ENCODE measurements at regions not wholly inside any gene's neighbourhood (a gene's known extent, or its start where the extent isn't known, plus 50 kb on each side); places are given as distances from the start of the nearest gene placed in this dataset.

DNA sequence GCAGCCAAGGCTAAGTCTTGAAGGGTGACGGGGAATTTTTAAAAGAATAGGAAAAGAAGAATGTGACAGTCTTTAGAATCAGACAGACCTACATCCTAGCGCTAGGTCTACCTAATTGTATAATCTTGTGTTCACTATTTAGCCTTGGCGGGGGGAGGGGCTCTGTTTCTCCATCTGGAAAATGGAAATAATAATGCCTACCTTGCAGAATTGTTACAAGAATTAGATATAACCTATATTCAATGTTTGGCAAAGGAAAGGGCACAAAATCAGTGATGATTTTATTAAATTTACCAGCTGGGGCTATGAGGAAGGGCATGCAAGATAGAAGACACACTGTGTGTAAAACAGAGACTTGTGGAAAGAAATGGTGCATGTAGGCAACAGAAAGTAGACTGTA lies 154.8 kb downstream of the ZBTB18 start:
- Histone ChIP-seq H3K27ac (ENCODE audit: insufficient read depth, low read depth, low read length, poor library complexity, severe bottlenecking) (no peak overlapping the region), H3K9me3 (ENCODE audit: control insufficient read depth, low read length) (no peaks in the 10 kb centered on the region), H3K4me1 (ENCODE audit: control insufficient read depth, insufficient read depth, low read length) (no peaks in the 10 kb centered on the region), H3K27me3 (ENCODE audit: control insufficient read depth, insufficient read depth, low read length, poor library complexity, severe bottlenecking) (no peaks in the 10 kb centered on the region), H3K36me3 (ENCODE audit: control insufficient read depth, insufficient read depth, low read length) (no peaks in the 10 kb centered on the region), H3K4me3 (ENCODE audit: insufficient read depth, low read depth, low read length) (no peak overlapping the region)
- WGBS, 2 experiments, result 93 to 100% methylated on average over 1 to 3 of the region's 3 CpGs

DNA sequence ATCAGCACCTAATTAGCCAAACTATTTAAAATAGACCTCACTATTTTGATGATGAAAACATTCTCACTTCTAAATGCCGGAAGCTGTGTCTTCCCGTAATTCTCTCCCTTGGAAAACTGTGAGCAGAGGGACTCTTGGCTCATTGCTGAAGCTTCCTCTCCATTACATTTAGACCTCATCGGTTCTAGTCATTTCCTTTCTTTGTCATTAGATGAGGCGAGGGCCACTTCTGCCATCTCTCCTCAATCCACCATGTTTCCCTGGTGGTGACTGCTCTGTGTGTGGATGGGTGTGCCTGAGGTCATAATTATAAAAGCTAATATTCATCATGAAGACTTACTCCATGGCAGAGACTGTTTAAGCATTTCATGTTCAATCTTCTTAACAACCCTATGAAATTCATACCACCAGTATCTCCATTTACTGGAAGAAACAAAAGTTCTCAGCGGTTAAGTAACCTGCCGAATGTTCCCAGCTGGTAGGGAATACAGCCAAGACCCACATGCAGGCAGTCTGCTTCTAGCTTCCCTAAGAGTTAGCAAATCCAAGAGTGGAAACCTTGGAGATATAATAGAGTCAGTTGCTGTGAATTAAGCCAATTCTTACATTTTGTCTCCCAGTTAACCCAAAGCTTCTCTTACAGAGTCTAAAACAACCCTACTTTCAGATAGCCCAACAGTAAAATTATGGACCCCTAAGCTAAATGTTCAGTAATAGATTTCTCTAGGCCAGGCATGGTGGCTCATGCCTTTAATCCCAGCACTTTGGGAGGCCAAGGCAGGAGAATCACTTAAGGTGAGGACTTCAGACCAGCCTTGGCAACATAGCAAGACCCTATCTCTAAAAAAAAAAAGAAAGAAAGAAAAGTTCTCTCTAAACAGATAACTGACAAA lies 156.2 kb downstream of the ZBTB18 start:
- Histone ChIP-seq H3K4me3 (ENCODE audit: insufficient read depth, low read depth, low read length) (no peak overlapping the region), H3K36me3 (ENCODE audit: control insufficient read depth, insufficient read depth, low read length) (no peaks in the 10 kb centered on the region), H3K27me3 (ENCODE audit: control insufficient read depth, insufficient read depth, low read length, poor library complexity, severe bottlenecking) (no peaks in the 10 kb centered on the region), H3K27ac (ENCODE audit: insufficient read depth, low read depth, low read length, poor library complexity, severe bottlenecking) (no peak overlapping the region), H3K9me3 (ENCODE audit: control insufficient read depth, low read length) (no peaks in the 10 kb centered on the region), H3K4me1 (ENCODE audit: control insufficient read depth, insufficient read depth, low read length) (no peaks in the 10 kb centered on the region)
- WGBS, 2 experiments, result 93 to 96% methylated on average over 5 to 6 of the region's 6 CpGs

DNA sequence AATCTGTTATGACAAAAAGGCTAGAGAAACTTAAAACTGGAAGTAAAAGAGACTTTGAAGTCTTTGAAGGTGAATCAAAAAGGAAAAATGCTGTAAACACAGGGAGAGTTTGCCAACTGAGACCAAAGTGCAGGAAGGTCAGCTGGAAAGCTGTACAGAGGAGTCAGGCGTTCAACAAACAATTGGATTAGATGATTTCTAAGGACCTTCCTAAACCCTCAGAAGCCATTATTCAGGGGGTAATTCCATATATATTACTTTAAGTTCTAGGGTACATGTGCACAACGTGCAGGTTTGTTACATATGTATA lies 156.8 kb downstream of the ZBTB18 start:
- 92 to 93% methylated on average over 2 of the region's 2 CpGs for WGBS, 2 experiments

DNA sequence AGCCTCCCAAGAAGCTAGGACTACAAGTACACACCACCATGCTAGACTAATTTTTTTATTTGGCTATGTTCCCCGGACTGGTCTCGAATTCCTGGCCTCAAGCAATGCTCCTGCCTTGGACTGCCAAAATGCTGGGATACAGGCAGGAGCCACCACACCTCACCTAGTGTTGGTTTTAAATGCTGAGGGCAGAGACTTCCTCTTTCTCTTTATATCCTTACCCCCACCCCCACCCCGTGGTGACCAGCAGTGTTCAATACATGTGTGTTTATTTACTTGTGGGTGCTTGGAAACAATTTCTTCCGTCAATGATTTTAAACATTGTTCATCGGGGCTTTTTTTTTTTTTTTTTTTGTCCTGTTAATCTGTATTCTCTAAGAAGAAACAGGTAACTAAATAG lies 158.9 kb downstream of the ZBTB18 start:
- H3K4me1 ChIP-seq (ENCODE audit: control insufficient read depth, insufficient read depth, low read length), result no peaks in the 10 kb centered on the region
- no peak overlapping the region for H3K4me3 ChIP-seq (ENCODE audit: insufficient read depth, low read depth, low read length)
- H3K36me3 ChIP-seq (ENCODE audit: control insufficient read depth, insufficient read depth, low read length), result no peaks in the 10 kb centered on the region
- H3K27me3 ChIP-seq (ENCODE audit: control insufficient read depth, insufficient read depth, low read length, poor library complexity, severe bottlenecking), result no peaks in the 10 kb centered on the region
- no peaks in the 10 kb centered on the region for H3K9me3 ChIP-seq (ENCODE audit: control insufficient read depth, low read length)
- no peak overlapping the region for H3K27ac ChIP-seq (ENCODE audit: insufficient read depth, low read depth, low read length, poor library complexity, severe bottlenecking)
- WGBS, 2 experiments, result 90 to 98% methylated on average over 3 to 4 of the region's 5 CpGs

More for the DNA sequence above, 156.8 kb downstream of the ZBTB18 start:
- Histone ChIP-seq H3K4me1 (ENCODE audit: control insufficient read depth, insufficient read depth, low read length) (no peaks in the 10 kb centered on the region), H3K27ac (ENCODE audit: insufficient read depth, low read depth, low read length, poor library complexity, severe bottlenecking) (no peak overlapping the region), H3K27me3 (ENCODE audit: control insufficient read depth, insufficient read depth, low read length, poor library complexity, severe bottlenecking) (no peaks in the 10 kb centered on the region), H3K9me3 (ENCODE audit: control insufficient read depth, low read length) (no peaks in the 10 kb centered on the region), H3K4me3 (ENCODE audit: insufficient read depth, low read depth, low read length) (no peak overlapping the region), H3K36me3 (ENCODE audit: control insufficient read depth, insufficient read depth, low read length) (no peaks in the 10 kb centered on the region)

DNA sequence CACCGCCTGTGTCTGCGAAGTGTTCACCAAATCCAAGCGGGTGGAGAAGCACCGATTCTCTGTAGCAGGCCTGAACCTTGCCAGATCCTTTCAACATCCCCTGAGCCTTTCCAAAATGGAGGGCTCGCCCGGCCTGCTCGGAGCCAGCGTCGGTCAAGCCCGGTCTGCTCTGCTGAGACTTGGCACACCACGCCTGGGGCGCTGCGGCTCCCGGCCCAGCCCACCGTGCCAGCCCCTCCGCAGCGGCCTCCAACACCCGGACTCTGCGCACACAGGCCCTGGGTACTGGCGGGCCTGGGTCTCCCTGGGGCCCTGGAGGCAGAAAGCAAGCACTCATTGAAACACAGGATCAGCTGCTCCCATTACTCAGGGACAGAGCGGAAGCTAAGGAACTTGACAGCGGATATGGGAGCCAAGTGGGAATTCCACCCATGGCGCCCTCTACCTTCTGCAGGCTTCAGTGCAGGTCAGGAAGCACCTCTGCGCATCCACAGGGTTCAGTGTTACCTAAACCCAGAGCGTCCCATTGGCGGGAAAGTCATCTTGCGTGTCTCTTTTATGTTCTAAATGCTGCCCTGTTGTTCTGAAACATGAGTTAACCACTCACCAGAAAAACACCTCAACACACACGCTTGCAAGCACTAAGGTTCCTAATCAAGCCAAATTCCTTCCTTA lies 159.9 kb downstream of the ZBTB18 start:
- Histone ChIP-seq H3K4me3 (ENCODE audit: insufficient read depth, low read depth, low read length) (no peak overlapping the region), H3K36me3 (ENCODE audit: control insufficient read depth, insufficient read depth, low read length) (no peaks in the 10 kb centered on the region), H3K4me1 (ENCODE audit: control insufficient read depth, insufficient read depth, low read length) (no peaks in the 10 kb centered on the region), H3K9me3 (ENCODE audit: control insufficient read depth, low read length) (no peaks in the 10 kb centered on the region), H3K27me3 (ENCODE audit: control insufficient read depth, insufficient read depth, low read length, poor library complexity, severe bottlenecking) (no peaks in the 10 kb centered on the region), H3K27ac (ENCODE audit: insufficient read depth, low read depth, low read length, poor library complexity, severe bottlenecking) (no peak overlapping the region)
- 86 to 89% methylated on average over 28 of the region's 28 CpGs for WGBS, 2 experiments

DNA sequence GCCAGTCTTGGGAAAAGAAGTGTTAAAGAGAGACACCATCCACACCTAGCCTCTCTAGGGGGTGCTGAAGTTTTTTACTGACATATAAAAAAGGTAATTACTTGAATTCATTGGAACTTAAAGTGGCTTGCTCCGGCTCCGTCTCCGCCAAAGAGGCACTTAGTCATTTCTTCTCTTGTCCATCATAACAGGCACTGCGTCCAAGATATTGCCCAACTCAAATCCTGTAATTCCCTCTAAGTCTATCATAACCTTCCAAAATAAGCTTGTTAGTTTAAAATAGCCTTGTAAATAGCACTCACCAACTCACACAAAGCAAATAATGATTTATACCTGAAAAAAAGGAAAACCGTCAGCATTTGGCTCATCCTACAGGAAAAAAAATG lies 160.5 kb downstream of the ZBTB18 start:
- Histone ChIP-seq H3K4me3 (ENCODE audit: insufficient read depth, low read depth, low read length) (no peak overlapping the region), H3K9me3 (ENCODE audit: control insufficient read depth, low read length) (no peaks in the 10 kb centered on the region), H3K27me3 (ENCODE audit: control insufficient read depth, insufficient read depth, low read length, poor library complexity, severe bottlenecking) (no peaks in the 10 kb centered on the region), H3K27ac (ENCODE audit: insufficient read depth, low read depth, low read length, poor library complexity, severe bottlenecking) (no peak overlapping the region), H3K4me1 (ENCODE audit: control insufficient read depth, insufficient read depth, low read length) (no peaks in the 10 kb centered on the region), H3K36me3 (ENCODE audit: control insufficient read depth, insufficient read depth, low read length) (no peaks in the 10 kb centered on the region)
- WGBS, 2 experiments, result 88 to 99% methylated on average over 4 to 5 of the region's 5 CpGs

DNA sequence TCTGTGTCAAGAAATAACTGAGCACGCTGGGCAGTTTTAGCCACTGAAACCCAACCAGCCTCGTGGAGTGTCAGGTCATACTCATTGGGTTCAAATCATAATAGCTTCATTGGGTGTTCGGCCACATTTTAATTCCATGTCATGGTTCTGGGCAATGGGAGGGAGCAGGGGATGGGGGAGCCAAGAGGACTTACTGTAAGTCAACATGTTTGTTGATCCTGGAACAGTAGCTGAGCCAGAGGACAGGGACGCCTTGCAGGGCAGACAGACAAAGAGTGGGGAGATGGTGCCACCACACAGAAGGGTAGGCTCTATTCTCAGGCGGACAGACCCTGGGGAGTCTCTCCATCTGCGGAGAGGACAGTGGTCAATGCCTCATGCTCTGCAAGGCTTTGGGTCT lies 161.1 kb downstream of the ZBTB18 start:
- 92 to 95% methylated on average over 6 of the region's 6 CpGs for WGBS, 2 experiments
- Histone ChIP-seq H3K4me3 (ENCODE audit: insufficient read depth, low read depth, low read length) (no peak overlapping the region), H3K27me3 (ENCODE audit: control insufficient read depth, insufficient read depth, low read length, poor library complexity, severe bottlenecking) (no peaks in the 10 kb centered on the region), H3K36me3 (ENCODE audit: control insufficient read depth, insufficient read depth, low read length) (no peaks in the 10 kb centered on the region), H3K9me3 (ENCODE audit: control insufficient read depth, low read length) (no peaks in the 10 kb centered on the region), H3K4me1 (ENCODE audit: control insufficient read depth, insufficient read depth, low read length) (no peaks in the 10 kb centered on the region), H3K27ac (ENCODE audit: insufficient read depth, low read depth, low read length, poor library complexity, severe bottlenecking) (no peak overlapping the region)

DNA sequence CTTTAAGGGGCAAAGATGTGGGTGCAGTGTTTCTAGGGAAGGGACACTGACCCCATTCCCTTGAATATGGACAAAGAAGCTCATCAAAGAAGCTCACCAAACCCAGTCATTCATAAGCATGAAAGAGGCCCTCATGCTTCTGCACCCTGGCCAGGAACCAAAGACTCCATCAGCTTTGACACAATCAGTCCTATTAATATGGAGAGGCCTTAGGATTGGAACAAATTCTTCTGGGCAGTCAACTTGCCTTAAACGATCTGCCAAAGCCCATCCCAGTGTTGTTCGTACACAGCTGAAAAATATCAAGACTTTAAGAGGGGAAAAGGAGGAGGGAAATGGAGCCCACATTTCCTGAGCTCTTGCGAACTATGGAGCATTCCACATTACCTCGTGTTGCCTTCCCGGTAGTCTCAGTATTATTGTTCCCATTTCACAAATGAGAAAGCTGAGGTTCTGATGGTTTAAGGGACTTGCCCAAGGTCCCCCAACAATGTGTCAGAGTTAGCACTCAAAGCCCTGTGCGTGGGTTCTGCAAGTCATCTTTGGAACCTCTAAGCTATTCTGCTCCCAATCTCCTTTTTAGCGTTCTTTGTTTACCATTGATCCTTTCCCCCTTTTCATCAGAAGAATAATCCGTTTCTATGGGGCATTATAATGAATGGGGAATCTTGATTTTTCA lies 161.9 kb downstream of the ZBTB18 start:
- H3K27me3 ChIP-seq (ENCODE audit: control insufficient read depth, insufficient read depth, low read length, poor library complexity, severe bottlenecking), result no peaks in the 10 kb centered on the region
- no peak overlapping the region for H3K27ac ChIP-seq (ENCODE audit: insufficient read depth, low read depth, low read length, poor library complexity, severe bottlenecking)
- H3K4me3 ChIP-seq (ENCODE audit: insufficient read depth, low read depth, low read length), result no peak overlapping the region
- H3K4me1 ChIP-seq (ENCODE audit: control insufficient read depth, insufficient read depth, low read length), result no peaks in the 10 kb centered on the region
- H3K9me3 ChIP-seq (ENCODE audit: control insufficient read depth, low read length), result no peaks in the 10 kb centered on the region
- H3K36me3 ChIP-seq (ENCODE audit: control insufficient read depth, insufficient read depth, low read length), result no peaks in the 10 kb centered on the region
- WGBS, 2 experiments, result 97% methylated on average over 6 to 8 of the region's 8 CpGs

DNA sequence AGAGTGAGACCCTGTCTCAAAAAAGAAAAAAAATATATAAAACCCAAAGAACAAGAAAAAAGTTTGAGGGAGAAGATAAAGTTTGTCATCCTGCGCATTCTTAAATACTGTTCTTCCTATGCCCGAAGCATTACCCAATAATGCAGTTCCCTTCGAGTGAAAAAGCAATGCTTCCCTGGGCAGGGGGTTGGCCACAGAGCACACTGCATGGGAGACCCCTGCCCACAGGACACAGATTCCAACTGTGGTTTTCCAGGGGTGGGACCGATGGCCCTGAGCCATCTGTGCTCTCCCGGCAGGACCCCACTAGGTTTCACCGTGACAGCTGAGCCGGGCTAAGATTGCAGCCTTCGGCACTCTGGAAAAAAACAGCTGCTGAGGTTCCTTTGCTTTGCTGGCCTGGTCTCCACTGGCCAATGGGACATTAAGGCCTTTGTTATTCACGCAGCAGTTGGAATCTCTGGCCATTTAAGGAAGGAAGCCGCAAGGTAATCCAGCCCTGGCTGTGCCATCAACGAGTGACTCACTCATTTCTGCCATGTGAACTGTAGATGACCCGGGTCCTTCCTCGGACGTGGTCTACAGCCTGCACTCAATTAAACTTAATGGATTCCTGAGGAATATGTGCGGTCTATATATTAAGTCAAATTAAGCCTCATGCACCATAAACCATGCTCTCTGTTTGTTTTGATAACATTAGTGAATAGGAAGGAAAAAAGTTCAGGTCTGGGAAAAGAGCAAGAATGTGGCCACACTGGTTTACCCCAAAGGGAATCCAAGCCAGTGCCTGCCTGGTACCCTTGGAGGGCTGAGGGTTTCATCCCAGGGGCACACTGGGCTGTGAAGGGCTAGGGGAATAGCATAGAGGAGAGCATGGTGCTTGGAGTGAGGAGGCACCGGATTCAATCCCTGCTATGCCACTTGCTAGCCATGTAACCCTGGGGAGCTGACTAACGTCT lies 163.2 kb downstream of the ZBTB18 start:
- Histone ChIP-seq H3K4me3 (ENCODE audit: insufficient read depth, low read depth, low read length) (no peak overlapping the region), H3K27ac (ENCODE audit: insufficient read depth, low read depth, low read length, poor library complexity, severe bottlenecking) (no peak overlapping the region), H3K27me3 (ENCODE audit: control insufficient read depth, insufficient read depth, low read length, poor library complexity, severe bottlenecking) (no peaks in the 10 kb centered on the region), H3K4me1 (ENCODE audit: control insufficient read depth, insufficient read depth, low read length) (peaks cover 8% of the 10 kb centered on the region), H3K9me3 (ENCODE audit: control insufficient read depth, low read length) (no peaks in the 10 kb centered on the region), H3K36me3 (ENCODE audit: control insufficient read depth, insufficient read depth, low read length) (no peaks in the 10 kb centered on the region)
- 68 to 79% methylated on average over 16 to 17 of the region's 17 CpGs for WGBS, 2 experiments
